Neural cell (in vitro differentiated cells): ENCODE measurements at regions not wholly inside any gene's neighbourhood (a gene's known extent, or its start where the extent isn't known, plus 50 kb on each side); places are given as distances from the start of the nearest gene placed in this dataset.

ENCODE experiments used
- H2AFZ ChIP-seq: fragments of 200-600, 300-800 bp; sonication (generic), shearing (Covaris generic); 2 replicates; pipeline ENCODE4 v1.6.0; 2014; ENCODE audit warnings: low read depth, mild to moderate bottlenecking, antibody characterized with exemption, low read length, moderate library complexity
- H3F3A ChIP-seq: fragments of 200-600 bp; shearing (Covaris generic); 2 replicates; pipeline ENCODE4 v1.6.1; 2016; ENCODE audit warnings: mild to moderate bottlenecking, moderate library complexity, mixed read lengths, antibody characterized with exemption, low read length; ENCODE audit not compliant: insufficient read depth, poor library complexity, severe bottlenecking
- H3K27ac ChIP-seq: fragments of 200-600, 300-800 bp; sonication (generic), shearing (Covaris generic); 2 replicates; pipeline ENCODE4 v1.5.1; 2014; ENCODE audit warnings: mild to moderate bottlenecking, low read length, moderate library complexity
- H3K27me3 ChIP-seq: fragments of 300-800, 200-600 bp; sonication (generic), shearing (Covaris generic); 2 replicates; pipeline ENCODE4 v1.6.0; 2014; ENCODE audit warnings: mild to moderate bottlenecking, low read depth, low read length, moderate library complexity; ENCODE audit not compliant: insufficient read depth
- H3K36me3 ChIP-seq: fragments of 300-800, 200-600 bp; sonication (generic), shearing (Covaris generic); 2 replicates; pipeline ENCODE4 v1.5.1; 2014; ENCODE audit warnings: mild to moderate bottlenecking, antibody characterized with exemption, low read length, moderate library complexity; ENCODE audit not compliant: insufficient read depth
- H3K4me2 ChIP-seq: fragments of 300-800, 200-600 bp; sonication (generic), shearing (Covaris generic); 2 replicates; pipeline ENCODE4 v1.6.0; 2014; ENCODE audit warnings: mild to moderate bottlenecking, low read length
- H3K4me3 ChIP-seq: fragments of 300-800, 200-600 bp; sonication (generic), shearing (Covaris generic); 2 replicates; pipeline ENCODE4 v1.5.1; 2014; ENCODE audit warnings: mild to moderate bottlenecking, low read length, moderate library complexity
- H3K79me2 ChIP-seq: fragments of 200-600 bp; shearing (Covaris generic); replicated peaks from 2 replicates; pipeline ENCODE4 v1.6.0; 2014; ENCODE audit warnings: mild to moderate bottlenecking, low read length, moderate library complexity; ENCODE audit not compliant: insufficient read depth
- H3K9ac ChIP-seq: fragments of 300-800, 200-600 bp; sonication (generic), shearing (Covaris generic); 2 replicates; pipeline ENCODE4 v1.6.1; 2016; ENCODE audit warnings: mild to moderate bottlenecking, low read length, mixed read lengths
- H3K9me2 ChIP-seq: fragments of 200-600 bp; shearing (Covaris generic); 2 replicates; pipeline ENCODE4 v1.6.1; 2016; ENCODE audit warnings: mild to moderate bottlenecking, low read length, mixed read lengths; ENCODE audit not compliant: insufficient read depth
- H3K9me3 ChIP-seq: fragments of 200-600, 300-800 bp; sonication (generic), shearing (Covaris generic); 2 replicates; pipeline ENCODE4 v1.6.1; 2016; ENCODE audit warnings: mild to moderate bottlenecking, mixed run types, low read length, moderate library complexity, mixed read lengths
- H4K20me1 ChIP-seq: fragments of 200-600 bp; shearing (Covaris generic); 2 replicates; pipeline ENCODE4 v1.6.1; 2016; ENCODE audit warnings: mild to moderate bottlenecking, mixed run types; ENCODE audit not compliant: insufficient read depth
- EP300 ChIP-seq: fragments of 450-650 bp; conservative IDR thresholded peaks from 2 replicates; pipeline ENCODE4 v1.6.1; 2014; ENCODE audit warnings: antibody characterized with exemption, mild to moderate bottlenecking, moderate library complexity; ENCODE audit not compliant: poor library complexity, severe bottlenecking
- EZH2 ChIP-seq: fragments of 200-600, 300-800 bp; shearing (Covaris generic), sonication (generic); IDR thresholded peaks from 2 replicates; pipeline ENCODE4 v1.6.1; 2014; ENCODE audit warnings: antibody characterized with exemption, low read length, borderline replicate concordance, mild to moderate bottlenecking; ENCODE audit not compliant: insufficient read depth, poor library complexity, severe bottlenecking
- MXI1 ChIP-seq: fragments of 450-650 bp; conservative IDR thresholded peaks from 2 replicates; pipeline ENCODE4 v1.6.1; 2014; ENCODE audit warnings: antibody characterized with exemption, mild to moderate bottlenecking; ENCODE audit not compliant: poor library complexity, severe bottlenecking
- POLR2AphosphoS5 ChIP-seq: IDR thresholded peaks from 2 replicates; pipeline ENCODE4 v1.6.1; 2012
- RAD21 ChIP-seq: fragments of 450-650 bp; conservative IDR thresholded peaks from 2 replicates; pipeline ENCODE4 v1.6.1; 2014; ENCODE audit warnings: antibody characterized with exemption, mild to moderate bottlenecking, moderate library complexity
- TF ChIP-seq, protein P1 (sequence below): fragments of 450-650 bp; IDR thresholded peaks from 2 replicates; pipeline ENCODE4 v1.5.1; 2014; ENCODE audit warnings: antibody characterized with exemption, mild to moderate bottlenecking, moderate library complexity; ENCODE audit not compliant: poor library complexity, severe bottlenecking
- TF ChIP-seq, protein P2 (sequence below): IDR thresholded peaks from 2 replicates; pipeline ENCODE4 v1.6.1; 2012; ENCODE audit warnings: borderline replicate concordance

- no peaks in the 10 kb centered on the region for H3K9me3 ChIP-seq
- H2AFZ ChIP-seq: no peak overlapping the region
- H3K27ac ChIP-seq: no peak overlapping the region
- no peaks in the 10 kb centered on the region for H3K9me2 ChIP-seq
- H3K4me3 ChIP-seq: no peak overlapping the region
- TF ChIP-seq RAD21 (no peak), MXI1 (no peak), POLR2AphosphoS5 (no peak), EZH2 (no peak)
- TF ChIP-seq, protein P1, sequence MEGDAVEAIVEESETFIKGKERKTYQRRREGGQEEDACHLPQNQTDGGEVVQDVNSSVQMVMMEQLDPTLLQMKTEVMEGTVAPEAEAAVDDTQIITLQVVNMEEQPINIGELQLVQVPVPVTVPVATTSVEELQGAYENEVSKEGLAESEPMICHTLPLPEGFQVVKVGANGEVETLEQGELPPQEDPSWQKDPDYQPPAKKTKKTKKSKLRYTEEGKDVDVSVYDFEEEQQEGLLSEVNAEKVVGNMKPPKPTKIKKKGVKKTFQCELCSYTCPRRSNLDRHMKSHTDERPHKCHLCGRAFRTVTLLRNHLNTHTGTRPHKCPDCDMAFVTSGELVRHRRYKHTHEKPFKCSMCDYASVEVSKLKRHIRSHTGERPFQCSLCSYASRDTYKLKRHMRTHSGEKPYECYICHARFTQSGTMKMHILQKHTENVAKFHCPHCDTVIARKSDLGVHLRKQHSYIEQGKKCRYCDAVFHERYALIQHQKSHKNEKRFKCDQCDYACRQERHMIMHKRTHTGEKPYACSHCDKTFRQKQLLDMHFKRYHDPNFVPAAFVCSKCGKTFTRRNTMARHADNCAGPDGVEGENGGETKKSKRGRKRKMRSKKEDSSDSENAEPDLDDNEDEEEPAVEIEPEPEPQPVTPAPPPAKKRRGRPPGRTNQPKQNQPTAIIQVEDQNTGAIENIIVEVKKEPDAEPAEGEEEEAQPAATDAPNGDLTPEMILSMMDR: no peak
- H3K4me2 ChIP-seq: no peak overlapping the region
- no peaks in the 10 kb centered on the region for H3K36me3 ChIP-seq
- H3K9ac ChIP-seq: no peak overlapping the region
- no peaks in the 10 kb centered on the region for H3K79me2 ChIP-seq
- H3F3A ChIP-seq: no peaks in the 10 kb centered on the region
- H4K20me1 ChIP-seq: no peaks in the 10 kb centered on the region
- no peaks in the 10 kb centered on the region for H3K27me3 ChIP-seq
Observed at GRCh38 chr6:143585241-143585640, 73.7 kb upstream of the FUCA2 start.

DNA sequence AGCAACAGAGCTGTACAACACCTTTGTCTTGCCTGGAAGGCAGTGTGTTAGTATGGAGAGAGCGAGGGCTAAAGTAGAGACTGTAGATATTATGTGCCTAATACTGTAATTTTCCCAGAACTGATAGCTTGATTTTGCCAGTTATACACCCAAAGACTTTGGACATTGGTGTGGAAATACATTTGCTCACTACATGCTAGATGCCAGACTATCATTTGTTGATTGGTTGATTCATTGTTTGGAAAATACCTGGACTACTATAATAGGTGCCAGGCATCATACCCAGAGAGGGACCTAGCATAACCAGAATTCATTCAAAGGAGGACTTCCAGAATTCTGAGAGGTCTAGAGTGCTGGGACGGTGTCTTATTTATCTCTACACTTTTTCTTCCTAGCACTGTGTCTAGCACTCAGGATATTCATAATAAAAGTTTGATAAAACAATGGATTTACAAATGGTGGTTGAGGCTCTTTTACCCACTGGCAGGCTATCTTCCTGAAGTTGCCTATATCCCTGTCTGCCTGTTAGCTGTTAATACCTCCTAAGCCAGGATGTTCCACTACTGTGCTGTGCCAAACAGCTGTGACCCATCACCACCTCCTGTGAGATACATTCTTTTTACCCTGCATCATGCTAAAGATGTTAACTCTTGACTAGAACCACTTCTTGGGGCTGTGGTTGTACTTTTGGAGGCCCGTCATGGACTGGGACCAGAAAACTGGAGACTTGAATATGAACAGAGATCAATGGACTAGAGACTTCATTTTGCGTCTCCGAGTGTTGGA, 72.2 kb upstream of the FUCA2 start:
- Histone ChIP-seq H3K9ac (no peak overlapping the region), H3K9me2 (no peaks in the 10 kb centered on the region), H4K20me1 (no peaks in the 10 kb centered on the region), H3K36me3 (no peaks in the 10 kb centered on the region), H3K27ac (no peak overlapping the region), H2AFZ (no peak overlapping the region), H3K4me3 (no peak overlapping the region), H3K9me3 (no peaks in the 10 kb centered on the region), H3K27me3 (no peaks in the 10 kb centered on the region), H3F3A (no peaks in the 10 kb centered on the region), H3K4me2 (no peak overlapping the region), H3K79me2 (no peaks in the 10 kb centered on the region)
- TF ChIP-seq POLR2AphosphoS5: no peak
- no peak for TF ChIP-seq EP300
- TF ChIP-seq RAD21: no peak
- TF ChIP-seq, protein P2, sequence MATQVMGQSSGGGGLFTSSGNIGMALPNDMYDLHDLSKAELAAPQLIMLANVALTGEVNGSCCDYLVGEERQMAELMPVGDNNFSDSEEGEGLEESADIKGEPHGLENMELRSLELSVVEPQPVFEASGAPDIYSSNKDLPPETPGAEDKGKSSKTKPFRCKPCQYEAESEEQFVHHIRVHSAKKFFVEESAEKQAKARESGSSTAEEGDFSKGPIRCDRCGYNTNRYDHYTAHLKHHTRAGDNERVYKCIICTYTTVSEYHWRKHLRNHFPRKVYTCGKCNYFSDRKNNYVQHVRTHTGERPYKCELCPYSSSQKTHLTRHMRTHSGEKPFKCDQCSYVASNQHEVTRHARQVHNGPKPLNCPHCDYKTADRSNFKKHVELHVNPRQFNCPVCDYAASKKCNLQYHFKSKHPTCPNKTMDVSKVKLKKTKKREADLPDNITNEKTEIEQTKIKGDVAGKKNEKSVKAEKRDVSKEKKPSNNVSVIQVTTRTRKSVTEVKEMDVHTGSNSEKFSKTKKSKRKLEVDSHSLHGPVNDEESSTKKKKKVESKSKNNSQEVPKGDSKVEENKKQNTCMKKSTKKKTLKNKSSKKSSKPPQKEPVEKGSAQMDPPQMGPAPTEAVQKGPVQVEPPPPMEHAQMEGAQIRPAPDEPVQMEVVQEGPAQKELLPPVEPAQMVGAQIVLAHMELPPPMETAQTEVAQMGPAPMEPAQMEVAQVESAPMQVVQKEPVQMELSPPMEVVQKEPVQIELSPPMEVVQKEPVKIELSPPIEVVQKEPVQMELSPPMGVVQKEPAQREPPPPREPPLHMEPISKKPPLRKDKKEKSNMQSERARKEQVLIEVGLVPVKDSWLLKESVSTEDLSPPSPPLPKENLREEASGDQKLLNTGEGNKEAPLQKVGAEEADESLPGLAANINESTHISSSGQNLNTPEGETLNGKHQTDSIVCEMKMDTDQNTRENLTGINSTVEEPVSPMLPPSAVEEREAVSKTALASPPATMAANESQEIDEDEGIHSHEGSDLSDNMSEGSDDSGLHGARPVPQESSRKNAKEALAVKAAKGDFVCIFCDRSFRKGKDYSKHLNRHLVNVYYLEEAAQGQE: no peak
- TF ChIP-seq, protein P1: no peak
- no peak for TF ChIP-seq MXI1
